NCI-H1417 treated with DMSO at 0.1 percent for 48 hours (cell line): ENCODE measurements at regions not wholly inside any gene's neighbourhood (a gene's known extent, or its start where the extent isn't known, plus 50 kb on each side); places are given as distances from the start of the nearest gene placed in this dataset.

Source experiments
- DNase-seq: peaks from one replicate; lab custom pipeline; 2025; lab: John Stamatoyannopoulos, UW

DNA sequence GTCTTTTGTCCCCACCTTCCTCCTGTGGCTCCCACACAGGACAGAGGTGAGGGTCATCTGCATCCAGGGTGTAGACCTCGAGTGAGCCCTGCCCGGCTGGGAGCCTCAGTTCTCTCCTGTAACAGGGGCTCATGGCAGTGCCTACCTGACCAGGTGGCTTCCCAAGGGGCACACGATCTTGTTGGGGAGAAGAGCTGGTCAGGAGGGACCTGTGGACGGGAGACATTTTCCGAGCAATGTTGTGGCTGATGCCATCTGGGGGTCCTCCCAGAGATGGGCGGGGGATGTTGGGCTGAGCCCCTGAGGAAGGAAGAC, 51.9 kb downstream of the CEBPB start:
- no peak for DNase-seq

- no peak for DNase-seq
Measured at GRCh38 chr20:50242863-50243609, 52.4 kb downstream of the CEBPB start.

- DNase-seq = no peak
Measured at GRCh38 chr20:50243610-50244351, 53.2 kb downstream of the CEBPB start.

DNA sequence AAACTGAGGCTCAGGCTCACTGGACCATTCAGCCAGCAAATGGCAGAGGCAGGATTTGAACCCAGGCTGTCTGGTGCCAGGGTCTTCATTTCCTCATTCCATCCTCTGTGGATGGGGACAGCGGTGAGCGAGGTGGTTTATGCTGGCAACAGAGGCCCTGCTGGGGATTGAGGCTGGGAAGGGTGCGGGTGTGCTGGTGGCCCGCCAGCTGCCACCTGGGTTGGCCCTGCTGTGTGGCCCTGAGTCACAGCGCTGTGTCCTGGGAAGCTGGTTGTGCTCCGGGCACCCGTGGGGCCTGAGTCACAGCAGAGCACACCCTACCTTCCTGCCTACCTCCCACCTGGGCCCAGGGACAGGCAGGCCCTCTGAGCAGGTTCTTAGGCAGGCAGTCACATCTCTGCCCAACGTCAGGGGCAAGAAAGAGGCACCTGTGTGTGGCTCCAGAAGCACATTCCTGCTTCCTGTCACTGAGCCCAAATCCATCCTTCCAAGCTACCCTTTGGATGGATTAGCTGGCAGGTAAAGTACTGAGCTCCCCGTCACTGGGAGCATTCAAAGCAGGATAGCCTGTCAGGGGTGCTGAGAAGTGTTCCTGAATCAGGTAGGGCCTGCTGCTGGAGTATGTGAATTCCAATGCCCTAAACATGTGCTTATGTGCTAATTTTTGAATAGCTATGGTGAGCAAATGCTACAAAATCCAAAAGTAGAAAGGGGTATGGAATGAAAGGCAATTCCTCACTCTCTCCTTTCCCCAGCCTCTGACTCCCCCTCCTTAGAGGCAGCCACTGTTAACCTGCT, 53.9 kb downstream of the CEBPB start:
- DNase-seq = no peak

DNA sequence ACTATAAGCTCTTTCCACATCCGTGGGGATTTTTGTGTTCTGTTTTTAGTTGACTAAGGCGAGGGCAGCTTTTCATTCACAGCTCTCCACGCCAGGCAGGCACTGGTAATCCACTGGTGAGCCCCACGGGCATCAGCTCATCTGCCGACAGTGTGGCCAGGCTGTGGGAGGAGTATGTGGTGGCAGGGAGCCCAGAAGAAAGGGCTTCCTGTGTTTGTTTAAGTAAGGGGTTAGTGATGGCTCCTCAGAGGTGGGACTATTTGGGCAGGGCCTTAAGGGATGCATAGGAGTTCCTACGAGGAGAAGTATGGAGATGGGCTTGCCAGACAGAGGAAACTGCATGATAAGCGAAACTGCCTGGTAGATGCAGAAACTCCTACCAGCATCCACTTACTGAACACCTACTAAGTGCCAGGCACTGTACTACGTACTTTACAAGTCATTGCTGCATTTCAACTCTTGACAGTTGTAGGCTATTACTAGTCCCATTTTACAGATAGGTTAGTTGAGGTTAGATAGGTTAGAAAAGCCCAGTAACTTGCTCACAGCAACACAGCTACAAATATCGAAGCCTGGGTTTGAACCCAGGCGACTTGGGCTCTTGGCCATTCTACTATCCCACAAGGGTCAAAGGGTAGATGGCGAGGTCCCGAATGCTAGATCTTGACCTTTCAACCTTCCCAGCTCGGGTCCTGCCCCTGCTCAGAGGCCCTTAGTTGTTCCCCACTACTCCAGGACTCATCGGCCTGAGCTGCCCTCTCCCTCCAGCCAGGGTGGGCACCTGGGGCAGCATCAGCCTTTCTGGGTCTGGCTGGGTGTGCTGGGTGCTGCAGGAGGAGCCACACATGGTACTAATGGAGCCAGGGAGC, 55.1 kb downstream of the CEBPB start:
- no peak for DNase-seq

GRCh38 chr20:50246367-50247195, 56.0 kb downstream of the CEBPB start:
- no peak for DNase-seq

GRCh38 chr20:50247196-50248094, 56.8 kb downstream of the CEBPB start:
- DNase-seq = no peak

- no peak for DNase-seq
Measured at GRCh38 chr20:50248104-50248641, 57.5 kb downstream of the CEBPB start.

DNA sequence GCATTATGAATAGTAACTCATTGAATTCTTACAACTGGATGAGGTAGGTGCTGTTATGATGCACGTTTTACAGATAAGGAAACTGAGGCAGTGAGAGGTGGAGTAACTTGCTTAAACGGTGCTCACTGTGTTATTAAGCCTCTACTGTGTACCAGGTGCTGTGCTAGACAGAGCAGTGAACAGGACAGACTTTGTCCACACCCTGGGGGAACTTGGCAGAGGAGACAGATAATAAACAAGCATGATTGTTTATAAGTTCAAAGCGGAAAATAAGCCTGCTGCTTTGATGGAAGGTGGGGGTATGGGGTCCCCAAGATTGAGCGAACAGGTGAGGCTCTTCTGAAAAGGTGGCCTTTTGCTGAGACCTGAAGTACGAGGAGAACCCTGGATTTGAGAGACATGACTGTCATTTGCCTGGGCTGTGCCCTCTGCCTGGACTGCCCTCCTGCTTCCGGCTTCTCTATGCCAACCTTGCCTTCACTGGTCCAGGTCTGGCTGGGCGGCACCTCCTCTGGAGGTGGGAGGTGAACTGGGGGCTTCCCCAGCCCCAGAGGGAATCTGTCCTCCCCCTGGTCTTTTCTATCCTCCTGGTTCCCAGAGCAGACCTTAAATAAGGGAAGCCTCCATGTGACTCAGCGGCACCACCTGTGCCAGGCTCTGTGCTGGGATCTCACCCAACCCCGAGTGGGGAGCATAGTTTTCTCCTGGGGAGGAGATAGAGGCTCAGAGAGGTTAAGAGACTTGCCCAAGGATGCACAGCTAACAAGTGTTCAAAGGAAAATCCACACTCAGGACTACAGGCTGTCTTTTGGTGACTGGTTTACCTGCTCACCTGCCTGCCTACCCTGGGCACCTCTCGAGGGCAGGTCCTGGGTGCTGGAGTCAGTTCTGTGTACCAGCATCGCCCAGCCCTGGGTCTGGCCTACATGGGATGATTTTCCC, 59.1 kb downstream of the CEBPB start:
- DNase-seq = no peak

- DNase-seq = no peak
Measured at GRCh38 chr20:50250679-50251382, 60.2 kb downstream of the CEBPB start.

DNA sequence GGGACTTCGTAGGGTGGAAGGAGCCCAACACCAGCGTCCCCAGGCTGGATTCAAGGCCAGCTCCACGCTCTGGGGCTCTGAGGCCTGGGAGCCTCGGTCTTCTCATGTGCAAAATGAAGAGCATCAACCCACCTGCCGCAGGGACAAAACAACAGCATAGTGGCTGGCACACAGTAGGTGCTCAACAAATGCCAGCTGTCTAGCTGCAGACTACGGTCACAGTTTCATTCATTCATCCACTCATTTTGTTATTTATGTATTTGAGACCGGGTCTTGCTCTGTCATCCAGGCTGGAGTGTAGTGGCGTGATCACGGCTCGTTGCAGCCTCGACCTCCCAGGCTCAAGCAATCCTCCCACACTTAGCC, 60.7 kb downstream of the CEBPB start:
- no peak for DNase-seq

DNA sequence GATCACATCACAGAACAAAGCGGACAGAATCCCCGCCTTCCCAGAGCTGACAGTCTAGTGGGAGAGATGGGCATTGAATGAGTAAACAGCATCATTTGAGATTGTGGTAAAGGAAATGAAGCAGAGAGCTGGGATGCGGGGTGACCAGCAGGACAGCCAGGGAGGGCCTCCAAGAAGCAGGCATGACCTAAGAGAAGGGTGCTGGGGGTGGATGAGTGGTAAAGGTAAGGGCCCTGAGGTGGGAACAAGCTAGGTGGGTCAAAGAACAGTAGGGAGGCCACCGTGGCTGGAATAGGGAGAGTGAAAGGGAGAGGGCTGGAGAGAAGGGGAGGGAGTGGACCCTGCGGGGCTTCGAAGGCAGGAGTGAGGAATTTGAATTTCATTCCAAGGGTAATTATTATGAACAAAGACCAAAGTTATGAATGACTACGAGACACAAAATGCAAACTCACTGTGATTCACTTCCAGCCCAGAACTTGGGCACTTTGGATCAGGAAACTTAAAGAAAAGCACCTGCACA, 61.4 kb downstream of the CEBPB start:
- DNase-seq = no peak

- no peak for DNase-seq
Measured at GRCh38 chr20:50252701-50253100, 62.1 kb downstream of the CEBPB start.

DNA sequence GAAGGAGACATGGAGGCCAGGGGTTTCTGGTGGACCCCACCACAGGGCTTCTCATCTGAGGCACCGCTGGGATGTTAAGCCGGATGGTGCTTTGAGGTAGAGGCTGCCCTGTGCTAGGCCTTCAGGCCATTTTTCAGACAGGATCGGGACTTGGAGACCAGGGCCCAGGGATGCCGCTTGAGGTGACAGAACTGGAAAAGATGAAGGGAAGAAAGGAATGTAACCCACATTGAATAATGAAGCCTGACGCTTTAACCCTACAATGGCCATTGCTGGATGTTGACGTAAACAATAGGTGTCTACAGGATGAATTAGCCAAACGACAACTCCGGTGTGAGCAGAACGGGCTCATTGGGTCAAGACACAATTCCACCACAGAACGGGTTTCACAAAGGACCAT, 62.5 kb downstream of the CEBPB start:
- no peak for DNase-seq

DNA sequence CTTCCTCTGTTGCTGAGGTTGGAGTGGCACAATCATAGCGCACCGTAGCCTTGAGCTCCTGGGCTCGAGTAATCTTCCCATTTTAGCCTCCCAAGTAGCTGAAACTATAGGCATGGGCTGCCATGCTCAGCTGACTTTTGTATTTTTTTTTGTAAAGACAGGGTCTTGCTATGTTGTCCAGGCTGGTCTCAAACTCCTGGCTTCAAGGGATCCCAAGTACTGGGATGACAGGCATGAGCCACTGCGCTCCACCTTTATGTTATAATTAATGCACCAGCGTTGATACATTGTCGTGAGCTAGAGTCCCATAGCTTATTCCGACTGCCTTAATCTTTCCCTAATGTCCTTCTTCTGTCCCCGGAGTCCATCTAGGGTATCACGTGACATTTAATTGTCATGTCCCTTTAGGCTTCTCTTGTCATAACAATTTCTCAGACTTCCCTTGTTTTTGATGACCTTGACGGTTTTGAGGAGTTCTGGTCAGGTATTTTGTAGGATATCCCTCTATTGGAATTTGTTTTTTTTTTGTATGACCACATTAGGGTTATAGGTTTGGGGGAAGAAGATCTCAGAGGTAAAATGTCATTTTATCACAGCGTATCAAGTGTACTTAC, 63.9 kb downstream of the CEBPB start:
- DNase-seq = no peak

DNA sequence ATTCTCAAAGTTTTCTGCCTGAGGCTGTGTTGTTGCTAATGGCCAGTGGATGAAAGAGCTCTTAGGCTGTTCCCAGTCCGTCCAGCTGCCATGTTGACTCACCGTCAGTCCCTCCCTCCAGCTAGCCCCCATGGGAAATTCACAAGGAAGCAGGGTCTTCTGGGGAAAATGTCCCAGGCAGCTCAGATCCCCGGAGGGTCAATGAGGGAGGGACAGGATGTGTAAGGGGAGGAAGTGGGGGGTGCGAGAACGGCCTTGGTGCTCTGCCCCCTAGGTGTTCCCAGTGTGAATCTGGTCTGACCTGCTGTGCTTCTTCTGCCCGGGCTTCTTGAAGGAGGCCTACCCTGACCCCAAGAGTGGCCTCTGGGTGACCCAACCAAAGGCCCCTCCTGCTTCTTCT, 65.9 kb downstream of the CEBPB start:
- no peak for DNase-seq

GRCh38 chr20:50257860-50258259, 67.2 kb downstream of the CEBPB start:
- no peak for DNase-seq
